NCI-H460 (cell line): ENCODE measurements at regions not wholly inside any gene's neighbourhood (a gene's known extent, or its start where the extent isn't known, plus 50 kb on each side); places are given as distances from the start of the nearest gene placed in this dataset.

Experiments used
- DNase-seq: peaks from one replicate; pipeline ENCODE4 v3.0.0-alpha.2; 2016; ENCODE audit warnings: low read depth; ENCODE audit errors: extremely low read depth

DNA sequence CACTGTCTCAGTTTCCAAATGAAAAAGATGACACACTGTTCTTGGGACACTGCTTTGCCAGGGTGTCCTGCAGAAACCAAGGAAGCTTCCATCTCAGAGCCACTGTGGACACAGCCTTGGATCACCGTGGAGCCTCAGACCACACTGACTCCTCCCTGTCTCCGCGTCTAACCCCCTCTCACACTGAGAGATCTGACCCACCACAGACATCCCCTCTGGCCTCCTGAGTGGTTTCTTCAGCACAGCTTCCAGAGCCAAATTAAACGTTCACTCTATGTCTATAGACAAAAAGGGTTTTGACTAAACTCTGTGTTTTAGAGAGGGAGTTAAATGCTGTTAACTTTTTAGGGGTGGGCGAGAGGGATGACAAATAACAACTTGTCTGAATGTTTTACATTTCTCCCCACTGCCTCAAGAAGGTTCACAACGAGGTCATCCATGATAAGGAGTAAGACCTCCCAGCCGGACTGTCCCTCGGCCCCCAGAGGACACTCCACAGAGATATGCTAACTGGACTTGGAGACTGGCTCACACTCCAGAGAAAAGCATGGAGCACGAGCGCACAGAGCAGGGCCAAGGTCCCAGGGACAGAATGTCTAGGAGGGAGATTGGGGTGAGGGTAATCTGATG is 113.4 kb upstream of the PKDCC start:
- DNase-seq: no peak

GRCh38 chr2:41935002-41935401 is 112.8 kb upstream of the PKDCC start:
- DNase-seq: no peak

DNA sequence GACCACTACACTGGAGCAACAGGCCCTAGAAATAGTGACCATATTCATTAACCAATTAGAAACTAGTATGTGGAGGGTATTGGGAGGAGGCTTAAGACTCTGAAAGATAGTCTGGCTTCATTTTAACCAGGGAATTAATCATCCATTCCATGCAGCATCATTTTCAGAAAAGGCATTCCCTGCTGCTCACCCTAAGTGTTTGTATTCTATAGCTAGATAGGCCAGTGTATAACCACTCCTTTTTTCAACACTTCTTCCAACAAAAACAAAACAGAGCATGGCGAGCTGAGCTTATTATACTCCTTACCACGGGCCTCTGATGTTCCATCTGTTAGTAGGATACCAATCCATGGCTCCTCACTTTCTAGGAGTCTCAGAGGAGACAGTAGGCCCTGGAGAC is 112.0 kb upstream of the PKDCC start:
- DNase-seq: no peak

- DNase-seq: no peak
These were observed 110.9 kb upstream of the PKDCC start for GRCh38 chr2:41936771-41937463.

GRCh38 chr2:41937464-41937906 is 110.3 kb upstream of the PKDCC start:
- DNase-seq: no peak

GRCh38 chr2:41937921-41938708 is 109.7 kb upstream of the PKDCC start:
- DNase-seq: no peak

GRCh38 chr2:41940060-41940744 is 107.6 kb upstream of the PKDCC start:
- DNase-seq: no peak

GRCh38 chr2:41940745-41941063 is 107.1 kb upstream of the PKDCC start:
- no peak for DNase-seq

DNA sequence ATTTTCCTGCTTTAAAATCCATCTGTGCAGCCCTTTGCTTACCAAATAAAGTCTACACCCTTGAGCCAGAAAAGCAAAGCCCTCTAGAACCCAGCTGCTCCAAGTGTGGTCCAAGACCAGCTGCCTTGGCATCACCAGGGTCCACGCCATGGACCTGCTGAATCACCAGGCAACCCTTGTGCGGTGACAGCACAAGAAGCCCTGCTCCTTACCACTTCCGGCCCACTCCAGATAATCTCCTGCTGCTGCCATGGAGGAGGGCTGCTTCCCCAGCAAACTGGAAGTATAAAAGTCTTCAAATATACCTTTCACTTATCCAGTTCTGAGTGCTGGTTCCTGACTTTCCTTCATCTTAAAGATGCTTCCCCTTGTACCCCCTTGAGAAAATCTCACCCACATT is 106.0 kb upstream of the PKDCC start:
- no peak for DNase-seq

GRCh38 chr2:41942278-41942677 is 105.5 kb upstream of the PKDCC start:
- DNase-seq: no peak

GRCh38 chr2:41943159-41943558 is 104.7 kb upstream of the PKDCC start:
- DNase-seq: no peak

DNA sequence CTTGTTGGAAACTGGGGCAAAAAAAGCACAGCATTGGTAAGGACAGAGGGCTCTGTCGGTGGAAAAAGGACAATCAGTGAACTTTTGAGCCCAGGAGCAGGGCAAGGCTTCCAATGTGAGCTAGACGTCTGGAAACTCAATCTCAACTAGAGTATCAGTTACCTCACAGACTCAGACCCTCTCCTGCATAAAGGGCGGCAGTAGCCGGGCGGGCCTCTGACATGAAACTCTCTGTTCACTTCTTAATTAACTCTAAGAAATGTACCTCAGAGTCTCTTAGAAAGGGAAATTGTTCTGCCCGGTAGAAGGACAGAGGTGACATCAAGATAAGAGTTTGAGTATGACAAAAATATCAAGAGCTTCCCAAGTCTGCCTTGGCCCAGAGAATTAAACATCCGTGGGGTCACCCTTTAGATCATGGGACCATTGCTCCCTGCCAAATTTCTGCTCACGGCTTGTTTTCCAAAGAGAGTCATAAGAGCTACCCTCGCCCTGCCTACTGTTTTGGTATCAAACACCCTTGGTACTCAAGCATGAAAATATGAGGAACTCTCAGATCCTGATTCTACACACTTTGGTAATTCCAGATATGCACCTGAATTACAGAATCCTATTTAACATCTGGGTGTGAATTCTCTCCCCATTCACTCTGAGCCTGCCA is 103.5 kb upstream of the PKDCC start:
- DNase-seq: no peak

- no peak for DNase-seq
These were observed 100.0 kb upstream of the PKDCC start for GRCh38 chr2:41947701-41948396.

DNA sequence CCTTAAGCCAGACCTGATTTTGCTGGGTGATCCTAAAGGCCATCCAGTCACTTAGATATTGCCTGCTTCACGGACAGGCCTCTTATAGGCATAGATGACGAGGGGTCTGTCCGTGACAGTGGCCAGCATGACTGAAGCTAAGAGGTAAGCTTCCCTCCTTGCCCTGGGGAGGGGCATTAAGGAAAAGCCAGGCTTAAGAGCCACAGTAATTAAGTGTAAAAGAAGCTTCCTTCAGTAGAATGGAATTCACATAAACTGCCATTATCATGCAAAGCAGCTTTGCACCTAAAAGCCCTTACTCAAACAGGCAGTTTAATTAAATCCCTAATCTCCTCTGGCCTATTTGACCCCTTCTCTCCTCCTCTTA is 99.4 kb upstream of the PKDCC start:
- DNase-seq: no peak

- no peak for DNase-seq
These were observed 98.5 kb upstream of the PKDCC start for GRCh38 chr2:41949091-41949882.

DNA sequence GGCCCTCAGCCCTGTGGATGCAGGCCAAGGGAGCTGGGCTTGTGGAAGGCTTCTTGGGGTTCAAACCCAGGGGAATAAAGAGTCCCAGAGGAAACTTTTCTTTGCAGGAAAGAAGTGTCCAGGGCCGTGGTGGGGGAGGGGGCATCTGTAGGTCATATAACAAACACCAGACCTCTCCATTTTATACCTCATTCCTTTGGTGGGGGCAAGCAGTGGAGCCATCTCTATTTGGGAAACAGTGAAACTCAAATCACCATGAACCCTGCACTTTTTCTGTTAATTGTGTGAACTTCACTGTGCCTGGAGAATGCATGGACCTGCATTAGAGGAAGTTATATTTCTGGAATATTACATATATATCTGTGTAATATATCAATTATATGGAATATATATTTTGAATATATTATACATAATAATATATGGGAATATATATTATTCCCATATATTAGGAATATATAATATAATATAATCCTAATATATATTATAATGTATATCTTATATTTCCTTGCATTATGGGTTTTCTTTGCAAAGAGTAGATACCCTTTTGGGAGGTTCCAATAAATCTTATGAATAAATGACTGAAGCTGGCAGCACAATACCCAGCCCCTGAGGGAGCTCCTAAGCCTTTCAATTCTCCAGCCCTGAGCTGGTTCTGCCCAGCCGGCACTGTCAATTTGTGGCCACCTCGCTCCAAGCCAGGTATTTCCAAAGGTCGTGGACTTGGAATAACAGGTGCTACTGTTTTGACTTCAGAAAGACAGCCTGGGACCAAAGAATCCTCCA is 97.7 kb upstream of the PKDCC start:
- no peak for DNase-seq

- no peak for DNase-seq
These were observed 97.2 kb upstream of the PKDCC start for GRCh38 chr2:41950666-41950960.

GRCh38 chr2:41954304-41955291 is 93.2 kb upstream of the PKDCC start:
- no peak for DNase-seq
